H9 (cell line): ENCODE measurements at regions not wholly inside any gene's neighbourhood (a gene's known extent, or its start where the extent isn't known, plus 50 kb on each side); places are given as distances from the start of the nearest gene placed in this dataset.

Source experiments
- DNase-seq: peaks from one replicate; pipeline ENCODE4 v3.0.0-alpha.2; 2017
- H2AFZ ChIP-seq: one replicate; pipeline ENCODE4 v1.6.1; 2013; ENCODE audit warnings: mild to moderate bottlenecking, low read length, control low read depth, moderate library complexity
- H2AK5ac ChIP-seq: 2 replicates; pipeline ENCODE4 v1.6.1; 2013; ENCODE audit warnings: low read length, control low read depth, mixed read lengths; ENCODE audit not compliant: insufficient read length
- H2BK120ac ChIP-seq: one replicate; pipeline ENCODE4 v1.6.1; 2013; ENCODE audit warnings: low read depth, mild to moderate bottlenecking, low read length, control low read depth, inconsistent platforms; ENCODE audit not compliant: poor library complexity, severe bottlenecking
- H2BK12ac ChIP-seq: 2 replicates; pipeline ENCODE4 v1.6.1; 2013; ENCODE audit warnings: low read length, control low read depth, mixed read lengths, low read depth; ENCODE audit not compliant: insufficient read length
- H2BK15ac ChIP-seq: 2 replicates; pipeline ENCODE4 v1.6.1; 2013; ENCODE audit warnings: low read depth, low read length, control low read depth
- H2BK20ac ChIP-seq: one replicate; pipeline ENCODE4 v1.6.1; 2013; ENCODE audit warnings: low read depth, mild to moderate bottlenecking, low read length, control low read depth, inconsistent platforms; ENCODE audit not compliant: poor library complexity, severe bottlenecking
- H2BK5ac ChIP-seq: 2 replicates; pipeline ENCODE4 v1.6.1; 2013; ENCODE audit warnings: low read length, control low read depth, mixed read lengths; ENCODE audit not compliant: insufficient read length
- H3K14ac ChIP-seq: 2 replicates; pipeline ENCODE4 v1.6.1; 2013; ENCODE audit warnings: low read length, control low read depth; ENCODE audit not compliant: insufficient read depth
- H3K18ac ChIP-seq: 2 replicates; pipeline ENCODE4 v1.6.1; 2013; ENCODE audit warnings: low read depth, mild to moderate bottlenecking, mixed read lengths, low read length, control low read depth; ENCODE audit not compliant: insufficient read length
- H3K23ac ChIP-seq: 2 replicates; pipeline ENCODE4 v1.6.1; 2013; ENCODE audit warnings: low read length, control low read depth, mixed read lengths, low read depth; ENCODE audit not compliant: insufficient read length
- H3K23me2 ChIP-seq: 2 replicates; pipeline ENCODE4 v1.6.1; 2013; ENCODE audit warnings: low read depth, mild to moderate bottlenecking, mixed read lengths, low read length, control low read depth; ENCODE audit not compliant: insufficient read length, poor library complexity, severe bottlenecking
- H3K27ac ChIP-seq: 2 replicates; pipeline ENCODE4 v1.5.1; 2013; ENCODE audit warnings: low read length, control low read depth, mixed read lengths, low read depth; ENCODE audit not compliant: insufficient read length
- H3K27me3 ChIP-seq: 2 replicates; pipeline ENCODE4 v1.6.1; 2013; ENCODE audit warnings: low read length, control low read depth, inconsistent platforms; ENCODE audit not compliant: insufficient read depth
- H3K4ac ChIP-seq: 2 replicates; pipeline ENCODE4 v1.6.1; 2013; ENCODE audit warnings: low read depth, mild to moderate bottlenecking, control low read depth, inconsistent platforms, low read length, moderate library complexity
- H3K4me1 ChIP-seq: 2 replicates; pipeline ENCODE4 v1.6.1; 2013; ENCODE audit warnings: low read length, control low read depth, inconsistent platforms; ENCODE audit not compliant: insufficient read depth
- H3K4me2 ChIP-seq: 2 replicates; pipeline ENCODE4 v1.6.1; 2013; ENCODE audit warnings: low read length, control low read depth, mixed read lengths; ENCODE audit not compliant: insufficient read length, insufficient read depth
- H3K56ac ChIP-seq: 2 replicates; pipeline ENCODE4 v1.6.1; 2013; ENCODE audit warnings: low read depth, mild to moderate bottlenecking, mixed read lengths, low read length, control low read depth; ENCODE audit not compliant: insufficient read length
- H3K79me1 ChIP-seq: 2 replicates; pipeline ENCODE4 v1.6.1; 2013; ENCODE audit warnings: low read depth, mild to moderate bottlenecking, moderate library complexity, low read length, control low read depth, inconsistent platforms; ENCODE audit not compliant: insufficient read depth, poor library complexity, severe bottlenecking
- H3K79me2 ChIP-seq: 2 replicates; pipeline ENCODE4 v1.6.1; 2013; ENCODE audit warnings: low read length, control low read depth, inconsistent platforms; ENCODE audit not compliant: insufficient read depth
- H3K9ac ChIP-seq: 2 replicates; pipeline ENCODE4 v1.6.1; 2013; ENCODE audit warnings: low read length, control low read depth, mixed read lengths; ENCODE audit not compliant: insufficient read length; ENCODE audit errors: extremely low read depth
- H3K9me3 ChIP-seq: one replicate; pipeline ENCODE4 v1.6.1; 2013; ENCODE audit warnings: low read depth, low read length, inconsistent platforms; ENCODE audit not compliant: control insufficient read depth
- H3T11ph ChIP-seq: one replicate; pipeline ENCODE4 v1.6.1; 2013; ENCODE audit warnings: mild to moderate bottlenecking, low read length, control low read depth, inconsistent platforms
- H4K20me1 ChIP-seq: one replicate; pipeline ENCODE4 v1.6.1; 2013; ENCODE audit not compliant: control insufficient read depth, insufficient read length, insufficient read depth
- H4K5ac ChIP-seq: 2 replicates; pipeline ENCODE4 v1.6.1; 2013; ENCODE audit warnings: low read depth, mild to moderate bottlenecking, mixed read lengths, low read length, control low read depth; ENCODE audit not compliant: insufficient read length
- H4K8ac ChIP-seq: replicated peaks from 2 replicates; pipeline ENCODE4 v1.6.1; 2013; ENCODE audit warnings: low read length, control low read depth, mixed read lengths, low read depth; ENCODE audit not compliant: insufficient read length
- H4K91ac ChIP-seq: 2 replicates; pipeline ENCODE4 v1.6.1; 2013; ENCODE audit warnings: low read depth, mild to moderate bottlenecking, moderate library complexity, mixed read lengths, low read length, control low read depth; ENCODE audit not compliant: insufficient read length
- H3K27ac Mint-ChIP-seq, 3 experiments: 2 replicates in 2 of 3; 3 replicates in 1 of 3; pipeline ENCODE4 v1.8.0; 2020 to 2021; ENCODE audit warnings: mixed read lengths in 3 of 3, mild to moderate bottlenecking in 1 of 3, moderate library complexity in 1 of 3
- H3K27me3 Mint-ChIP-seq: 2 replicates; pipeline ENCODE4 v1.8.0; 2021; ENCODE audit warnings: low read depth, mild to moderate bottlenecking, moderate library complexity, mixed read lengths
- H3K36me3 Mint-ChIP-seq, 3 experiments: 2 replicates in 2 of 3; 3 replicates in 1 of 3; pipeline ENCODE4 v1.8.0; 2020 to 2021; ENCODE audit warnings: low read depth in 3 of 3, mixed read lengths in 3 of 3; ENCODE audit not compliant: insufficient read depth in 1 of 3
- H3K4me1 Mint-ChIP-seq, 2 experiments: 2 replicates each; pipeline ENCODE4 v1.8.0; 2020; ENCODE audit warnings: mixed read lengths in 2 of 2
- H3K4me3 Mint-ChIP-seq, 2 experiments: 2 replicates in 1 of 2; 3 replicates in 1 of 2; pipeline ENCODE4 v1.8.0; 2020 to 2021; ENCODE audit warnings: mild to moderate bottlenecking in 2 of 2, mixed read lengths in 2 of 2, moderate library complexity in 1 of 2
- H3K9me3 Mint-ChIP-seq, 2 experiments: 2 replicates in 1 of 2; 3 replicates in 1 of 2; pipeline ENCODE4 v1.8.0; 2020; ENCODE audit warnings: mild to moderate bottlenecking in 2 of 2, mixed read lengths in 2 of 2, moderate library complexity in 1 of 2
- CTCF ChIP-seq: fragments of 200-600 bp; sonication (generic); conservative IDR thresholded peaks from 3 replicates; pipeline ENCODE4 v1.8.0; 2021; ENCODE audit warnings: antibody characterized with exemption, mild to moderate bottlenecking
- WGBS: extraction: QIAGEN DNeasy Blood & Tissue Kit; methylation state at CpG from one replicate; pipeline ENCODE4 v1.1.7; 2013; ENCODE audit warnings: missing lambda C conversion rate, low lambda C conversion rate, mixed read lengths; ENCODE audit not compliant: insufficient read length; ENCODE audit errors: extremely low coverage; 5-methylcytosine and 5-hydroxymethylcytosine counted together

GRCh38 chr1:177592624-177593023 lies 377.2 kb downstream of the SEC16B start:
- H3K4me2 ChIP-seq: no peak overlapping the region
- H4K8ac ChIP-seq: no peak overlapping the region
- H2BK20ac ChIP-seq: no peak overlapping the region
- no peak overlapping the region for H3K18ac ChIP-seq
- Mint-ChIP-seq H3K36me3 (no peaks in the 10 kb centered on the region), H3K4me3 (no peak overlapping the region), H3K27me3 (no peaks in the 10 kb centered on the region), H3K9me3 (no peaks in the 10 kb centered on the region), H3K4me1 (peaks cover 4 to 7% of the 10 kb centered on the region in 2 experiments; a peak in 3 of 4 replicates), H3K27ac (peak overlapping the region in 1 of 3 experiments; percentile 81; a peak in 1 of 7 replicates)
- H2BK15ac ChIP-seq: no peak overlapping the region
- no peak overlapping the region for H3K23ac ChIP-seq
- no peaks in the 10 kb centered on the region for H3K9me3 ChIP-seq
- no peaks in the 10 kb centered on the region for H3K4me1 ChIP-seq
- no peak overlapping the region for H3K4ac ChIP-seq
- no peak overlapping the region for H2BK5ac ChIP-seq
- no peak overlapping the region for H4K91ac ChIP-seq
- no peak overlapping the region for H3K56ac ChIP-seq
- no peaks in the 10 kb centered on the region for H4K20me1 ChIP-seq
- H3K9ac ChIP-seq: no peak overlapping the region
- no peak overlapping the region for H2AK5ac ChIP-seq
- no peak overlapping the region for H3T11ph ChIP-seq
- no peak for DNase-seq
- no peak overlapping the region for H2BK120ac ChIP-seq
- no CpG with 5 or more reads among the region's 4 CpGs for WGBS
- H4K5ac ChIP-seq: no peak overlapping the region
- H3K79me2 ChIP-seq: no peaks in the 10 kb centered on the region
- no peaks in the 10 kb centered on the region for H3K27me3 ChIP-seq
- no peak overlapping the region for H2AFZ ChIP-seq
- no peak overlapping the region for H3K27ac ChIP-seq
- no peak overlapping the region for H2BK12ac ChIP-seq
- H3K23me2 ChIP-seq: no peaks in the 10 kb centered on the region
- no peaks in the 10 kb centered on the region for H3K79me1 ChIP-seq
- no peak for TF ChIP-seq CTCF
- H3K14ac ChIP-seq: no peak overlapping the region
